ENCODE measurements at regions not wholly inside any gene's neighbourhood (a gene's known extent, or its start where the extent isn't known, plus 50 kb on each side); places are given as distances from the start of the nearest gene placed in this dataset.

DNA sequence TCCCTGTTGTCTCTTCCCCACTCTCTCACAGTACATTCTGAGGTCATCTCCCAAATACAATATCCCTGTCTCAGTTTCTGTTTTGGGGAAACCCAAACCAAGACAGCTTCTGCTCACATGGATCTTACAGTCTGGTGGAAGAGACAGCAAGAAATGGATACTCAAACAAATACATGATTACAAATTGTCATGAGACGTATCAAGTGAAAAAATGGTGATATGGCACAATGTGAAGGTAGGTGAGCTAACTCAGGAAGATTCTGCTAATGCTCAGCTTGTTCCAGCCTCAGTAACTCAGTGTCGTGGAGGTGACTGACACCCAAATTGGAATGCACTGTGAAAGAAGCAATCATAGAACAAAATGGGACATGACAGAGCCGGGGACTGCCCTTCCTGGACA lies 68.3 kb downstream of the CHST1 start:
- no peak for DNase-seq (ENCODE audit: low read depth, low spot score)

DNA sequence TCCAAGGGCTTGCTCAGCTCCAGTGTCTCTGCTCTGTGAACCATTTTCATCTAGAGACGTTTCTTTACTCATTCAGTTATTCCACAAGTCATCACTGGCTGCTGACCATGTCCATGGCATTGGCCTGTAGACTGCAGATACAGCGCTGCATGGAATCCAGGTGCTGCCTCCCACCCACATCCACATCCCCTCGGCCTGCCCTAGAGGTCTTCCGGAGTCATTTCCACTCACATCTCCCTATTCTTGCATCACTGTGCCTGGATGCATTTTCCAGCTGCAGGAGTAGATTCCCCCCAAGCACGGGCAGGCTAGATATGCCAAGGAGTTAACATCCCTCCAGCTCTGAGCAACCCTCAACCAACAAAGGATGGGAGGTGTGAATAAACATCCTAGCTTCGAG lies 68.9 kb downstream of the CHST1 start:
- DNase-seq (ENCODE audit: low read depth, low spot score) = no peak

DNA sequence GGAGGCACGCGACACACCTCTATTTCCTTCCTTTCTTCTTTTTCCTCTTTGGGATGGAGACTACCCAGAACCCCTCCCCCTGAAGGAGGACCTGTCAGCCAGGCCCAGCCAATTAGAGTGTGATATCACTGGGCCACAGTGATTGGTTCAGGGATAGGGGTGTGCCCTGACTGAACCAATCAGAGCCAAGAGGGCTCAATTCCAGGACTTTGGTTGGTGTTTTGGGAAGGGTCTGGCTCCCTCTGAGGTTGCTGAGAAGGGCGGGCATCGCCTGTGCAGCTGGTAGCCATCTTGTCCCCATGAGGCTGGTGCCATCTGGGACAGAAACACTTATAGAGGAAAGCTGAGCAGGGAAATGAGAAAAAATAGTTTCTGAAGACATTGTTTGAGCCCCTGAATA lies 71.4 kb downstream of the CHST1 start:
- DNase-seq (ENCODE audit: low read depth, low spot score) = no peak

DNA sequence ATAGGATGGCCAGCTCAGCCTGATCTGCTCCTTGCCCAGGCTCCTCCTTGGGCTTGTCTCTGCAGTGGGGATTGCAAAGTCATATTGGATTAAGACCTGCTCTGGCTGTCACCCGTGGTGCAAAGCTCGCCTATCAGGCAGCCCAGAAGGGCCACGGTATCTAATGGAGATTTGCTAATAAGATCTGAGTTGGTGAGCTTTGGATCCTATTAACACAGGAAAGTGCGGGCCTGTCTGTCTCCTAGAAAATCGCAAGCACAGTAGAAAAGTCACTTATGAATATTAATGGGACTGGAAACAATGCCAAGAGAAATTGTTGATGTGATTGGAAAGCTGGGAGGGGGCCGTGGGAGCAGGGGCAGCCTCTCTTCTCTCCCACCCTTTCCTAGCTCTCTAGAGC lies 72.8 kb downstream of the CHST1 start:
- DNase-seq (ENCODE audit: low read depth, low spot score) = no peak

DNA sequence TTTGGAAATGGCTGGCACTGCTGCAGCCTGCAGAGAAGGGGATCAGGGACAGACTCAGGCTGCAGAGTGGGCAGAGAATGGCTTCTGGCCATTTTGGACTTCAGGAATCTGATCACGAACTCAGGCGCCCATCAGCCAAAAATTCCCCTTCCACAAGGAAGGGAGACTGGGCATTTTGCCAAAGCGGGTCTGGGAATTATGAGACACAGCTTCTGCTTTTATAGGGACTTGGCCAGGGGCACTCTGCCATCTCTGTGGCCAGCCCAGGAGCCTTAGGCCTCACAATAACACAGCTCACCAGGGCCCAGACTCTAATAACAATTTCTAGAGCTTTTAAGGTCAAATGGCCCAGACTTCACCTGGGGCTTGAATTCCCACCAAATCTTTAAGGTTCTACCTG lies 74.7 kb downstream of the CHST1 start:
- DNase-seq (ENCODE audit: low read depth, low spot score) = no peak

DNA sequence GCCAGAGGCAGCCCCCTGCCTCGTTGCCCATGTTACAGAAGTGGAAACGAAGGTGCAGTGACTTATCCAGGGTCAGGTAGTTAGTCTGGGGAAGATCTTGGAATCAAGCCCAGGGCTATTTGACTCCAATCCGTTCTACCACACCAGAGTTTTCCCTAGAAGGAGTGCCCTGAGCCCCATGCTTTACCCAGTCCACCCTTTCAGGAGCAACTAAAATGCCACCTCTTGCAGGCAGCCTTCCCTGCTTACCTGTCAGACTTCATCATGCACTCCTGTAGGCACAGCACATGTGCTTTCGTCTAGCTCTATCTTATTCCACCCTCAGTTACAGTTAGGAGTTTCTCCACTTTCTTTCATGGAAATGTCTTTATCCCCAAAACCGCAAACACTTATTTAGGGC lies 80.2 kb downstream of the CHST1 start:
- no peak for DNase-seq (ENCODE audit: low read depth, low spot score)

DNA sequence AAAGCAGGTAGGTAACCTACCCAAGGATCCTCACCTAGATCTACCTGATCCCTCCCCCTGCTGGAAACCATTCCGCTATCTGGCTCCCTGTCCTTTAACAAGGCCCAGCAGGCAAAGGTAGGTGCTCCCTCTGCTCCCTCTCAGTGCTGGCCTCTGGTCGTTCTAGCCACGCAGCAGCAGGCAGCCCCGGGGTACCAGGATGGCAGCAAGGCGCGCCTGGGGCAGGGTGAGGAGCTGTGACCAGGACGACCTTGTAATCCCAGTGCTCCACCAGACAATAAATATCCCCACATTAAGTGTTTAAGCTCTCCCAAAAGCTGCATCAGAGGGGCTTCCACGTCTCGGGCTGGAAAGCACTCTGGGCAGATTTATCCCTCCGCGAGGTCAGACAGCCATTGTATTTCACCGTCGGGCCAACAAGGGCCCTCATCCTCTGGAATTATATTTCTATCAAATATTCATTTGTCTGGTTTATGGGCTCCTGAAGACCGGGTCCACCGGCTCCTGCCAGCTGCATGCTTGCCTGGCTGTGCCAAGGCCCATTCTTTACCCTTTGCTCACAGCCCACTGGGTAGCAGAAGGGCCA lies 81.3 kb downstream of the CHST1 start:
- DNase-seq (ENCODE audit: low read depth, low spot score) = no peak

DNA sequence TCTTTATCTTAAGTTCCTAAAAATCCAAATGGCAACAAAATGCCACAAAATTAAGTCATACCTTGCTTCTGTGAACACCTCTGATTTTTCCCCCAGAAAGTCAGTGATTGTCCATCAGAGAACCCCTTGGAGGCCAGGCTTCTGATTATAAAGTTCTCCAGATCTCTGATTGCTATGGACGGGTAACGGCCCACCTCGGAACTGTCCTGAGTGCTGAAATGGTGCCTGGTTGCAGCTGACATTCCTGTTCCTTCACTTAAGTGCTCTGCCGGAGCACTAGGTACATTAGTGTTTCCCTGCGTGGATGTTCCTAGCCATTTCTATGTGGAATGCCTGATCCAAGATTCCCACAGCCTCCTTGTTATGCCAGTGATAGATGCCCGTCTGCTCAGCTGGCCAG lies 85.0 kb downstream of the CHST1 start:
- DNase-seq (ENCODE audit: low read depth, low spot score) = no peak

DNA sequence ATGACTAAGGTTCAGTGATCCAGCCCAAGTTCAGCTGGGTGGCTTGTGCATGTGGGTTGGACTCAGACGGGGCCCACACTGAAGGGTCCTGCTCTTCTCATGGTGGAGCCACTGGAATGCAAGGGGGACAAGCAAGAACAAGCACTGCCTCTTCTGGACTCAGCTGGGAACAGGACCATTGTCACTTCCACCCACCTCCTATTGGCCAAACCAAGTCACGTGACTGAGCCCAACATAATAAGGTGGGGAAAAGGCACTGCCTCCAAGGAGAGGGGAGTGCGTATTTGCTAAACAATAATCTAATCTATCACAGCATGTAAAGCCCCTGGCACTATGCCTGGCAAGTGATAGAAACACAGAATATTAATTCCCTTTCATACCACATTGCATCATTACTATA lies 87.1 kb downstream of the CHST1 start:
- no peak for DNase-seq (ENCODE audit: low read depth, low spot score)

DNA sequence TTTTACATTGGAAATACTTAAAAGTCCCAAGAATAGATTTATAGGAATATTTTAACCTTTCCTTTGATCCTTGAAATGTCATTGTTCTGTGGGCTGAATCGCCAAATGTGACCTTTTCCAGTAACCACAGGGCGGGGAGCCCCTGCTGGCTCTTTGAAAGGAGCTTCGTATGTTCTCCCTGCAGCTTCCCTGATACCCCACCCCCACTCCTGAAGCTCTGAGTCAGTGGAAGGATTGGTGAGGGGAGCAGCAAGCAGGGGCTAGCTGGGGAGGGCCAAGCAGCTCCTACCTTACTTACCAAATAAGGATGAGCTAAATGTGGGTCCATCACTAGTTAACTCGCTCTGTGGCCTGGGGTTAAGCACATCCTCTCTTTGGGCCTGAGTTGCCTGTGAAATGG lies 87.7 kb downstream of the CHST1 start:
- no peak for DNase-seq (ENCODE audit: low read depth, low spot score)

DNA sequence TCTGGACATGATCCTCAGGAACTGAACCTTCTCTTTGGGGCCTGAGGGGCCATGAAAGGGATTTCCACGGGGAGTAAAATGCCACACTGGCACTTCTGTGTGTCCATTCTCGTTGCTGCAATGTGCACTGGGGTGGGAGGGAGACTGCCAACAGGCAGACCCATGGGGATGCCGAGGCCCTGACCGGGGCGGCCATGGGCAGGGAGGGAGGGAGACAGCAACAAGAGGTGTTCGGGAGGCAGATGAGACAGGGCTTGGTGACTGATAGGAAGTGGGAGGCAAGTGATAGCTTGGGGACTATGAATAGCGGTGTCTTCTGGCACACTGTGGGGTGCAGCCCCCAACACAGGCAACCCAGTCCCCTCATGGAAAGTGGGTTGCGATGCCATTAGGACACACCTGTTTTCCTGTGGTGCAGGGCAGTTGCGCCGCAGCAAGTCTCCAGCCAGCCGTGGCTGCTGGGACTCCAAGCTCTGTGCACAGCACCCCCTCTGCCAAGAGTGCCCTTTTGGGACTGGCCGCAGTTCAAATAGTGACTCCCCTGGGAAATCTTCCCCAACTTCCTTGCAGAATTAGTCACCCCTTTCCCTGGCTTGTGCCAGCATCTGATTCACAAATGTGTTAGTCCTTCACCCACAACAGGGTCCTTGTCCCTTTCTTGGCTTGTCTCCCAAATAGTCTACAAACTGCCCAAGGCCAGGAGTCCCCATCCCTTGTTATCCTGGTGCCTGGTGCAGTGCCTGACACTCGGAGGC lies 88.8 kb downstream of the CHST1 start:
- DNase-seq (ENCODE audit: low read depth, low spot score) = no peak

DNA sequence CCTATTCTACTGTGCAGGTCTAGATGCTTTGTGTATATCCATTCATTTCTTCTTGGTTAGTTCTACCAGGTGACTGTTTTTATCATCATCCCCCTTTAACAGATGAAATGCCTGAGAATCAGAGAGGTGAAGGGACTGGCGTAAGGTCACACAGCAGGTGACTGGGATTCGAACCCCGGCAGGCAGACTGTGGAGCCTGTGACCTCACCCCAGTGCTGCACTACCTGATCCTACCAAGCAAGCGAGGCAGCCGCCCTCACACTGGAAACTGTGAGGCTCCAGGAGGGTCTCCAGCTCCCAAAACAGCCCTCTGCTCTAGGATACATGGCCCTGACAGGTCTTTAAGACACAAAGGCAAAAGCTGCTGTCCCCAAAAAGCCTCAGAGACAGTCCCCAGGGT lies 91.7 kb downstream of the CHST1 start:
- DNase-seq (ENCODE audit: low read depth, low spot score) = no peak

DNA sequence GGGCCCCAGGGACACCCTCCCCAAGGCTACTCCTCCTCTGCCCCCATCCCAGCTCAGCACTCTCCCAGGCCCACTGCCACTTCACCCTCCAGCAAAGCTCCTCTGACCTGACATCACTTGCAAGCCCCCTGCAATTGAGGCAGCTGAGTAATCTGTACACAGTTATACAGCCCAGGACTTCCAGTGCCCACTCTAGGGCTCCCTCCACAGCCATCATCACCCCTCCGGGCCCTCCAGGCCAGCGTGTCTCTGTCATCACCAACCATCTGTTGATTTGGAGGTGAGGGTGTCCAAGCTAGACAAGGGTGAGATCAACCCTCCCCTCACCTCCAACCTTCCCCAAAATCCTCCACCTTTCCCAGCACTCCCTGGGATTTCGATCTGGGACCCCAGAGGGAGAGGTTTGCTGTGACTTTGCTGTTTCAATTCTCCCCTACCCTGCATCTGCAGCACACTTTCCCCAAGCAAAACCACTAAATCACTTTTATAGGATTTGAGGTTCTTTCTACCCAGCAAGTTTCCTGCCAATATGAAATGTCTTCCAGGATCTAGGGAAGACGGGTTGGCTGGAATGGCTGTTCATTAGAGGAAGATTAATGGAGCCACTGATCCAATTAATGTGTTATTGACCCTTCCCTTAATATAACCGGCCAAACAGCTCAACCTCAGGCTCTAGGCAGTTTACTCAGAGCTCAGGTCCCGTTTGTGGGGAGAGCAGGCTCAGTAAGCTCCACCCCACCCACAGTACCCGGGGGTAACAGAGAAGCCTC lies 92.9 kb downstream of the CHST1 start:
- DNase-seq (ENCODE audit: low read depth, low spot score) = no peak

DNA sequence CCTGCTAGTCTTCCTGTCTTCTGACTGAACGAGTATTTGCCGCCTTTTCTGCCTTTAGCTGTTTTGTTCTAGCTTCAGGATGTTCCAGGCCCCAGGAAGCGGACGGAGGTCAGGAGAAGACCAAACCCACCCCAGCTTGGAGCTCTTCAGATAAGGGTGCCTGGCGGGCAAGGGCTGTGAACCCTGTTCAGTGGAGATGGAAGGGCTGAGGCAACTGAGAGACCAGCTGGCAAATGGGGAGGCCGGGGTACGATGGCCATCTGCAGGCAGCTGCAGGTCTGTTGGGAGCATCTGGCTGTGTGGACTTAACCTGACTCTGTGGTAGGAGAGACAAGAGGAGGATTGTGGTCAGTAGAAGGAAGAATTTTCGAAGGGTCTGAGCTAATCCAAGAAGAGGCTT lies 95.6 kb downstream of the CHST1 start:
- DNase-seq (ENCODE audit: low read depth, low spot score) = no peak

DNA sequence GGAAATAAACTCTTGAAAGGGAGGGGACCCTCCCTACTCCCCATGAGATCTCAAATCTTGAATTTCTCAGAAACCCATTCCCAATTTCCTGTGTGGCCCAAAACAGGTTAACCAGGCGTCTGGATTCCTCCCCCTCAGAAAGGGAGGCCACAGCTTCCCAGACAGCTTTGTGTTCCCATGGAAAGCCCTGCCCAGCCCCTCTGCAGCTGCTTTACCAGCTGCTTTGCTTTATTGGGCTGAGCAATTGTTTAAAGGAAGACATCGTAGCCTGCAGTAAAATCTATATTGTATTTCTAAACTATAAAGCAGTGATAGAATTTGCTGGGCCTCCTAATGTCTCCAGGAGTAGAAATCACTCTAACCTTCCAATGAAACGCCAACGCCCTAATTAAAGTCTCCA lies 97.4 kb downstream of the CHST1 start:
- DNase-seq (ENCODE audit: low read depth, low spot score) = no peak

DNA sequence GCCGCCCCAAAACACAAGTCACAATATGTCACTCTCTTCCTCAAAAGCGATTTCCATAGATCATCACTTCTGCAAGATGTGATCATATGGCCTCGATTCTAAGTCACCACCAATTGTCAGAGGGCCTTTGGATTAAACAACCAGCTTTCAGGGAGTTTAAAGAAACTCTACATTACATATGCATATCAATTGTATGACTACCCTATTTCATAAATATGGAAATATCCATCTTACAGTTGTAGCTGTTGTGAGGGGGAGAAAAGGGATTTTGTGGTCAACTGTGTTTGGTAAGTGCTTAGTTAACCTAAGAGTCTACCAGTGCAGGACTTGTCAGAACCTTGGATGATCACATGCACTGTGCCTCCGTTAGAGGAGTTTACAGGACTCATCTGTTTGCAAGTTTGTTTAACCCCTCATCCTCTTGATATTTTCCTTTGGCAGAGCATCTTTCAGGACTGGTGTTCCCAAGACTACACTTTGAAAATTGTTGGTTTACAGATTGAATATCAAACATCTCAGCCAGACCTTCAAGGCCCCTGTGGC lies 99.9 kb downstream of the CHST1 start:
- DNase-seq (ENCODE audit: low read depth, low spot score) = no peak

DNA sequence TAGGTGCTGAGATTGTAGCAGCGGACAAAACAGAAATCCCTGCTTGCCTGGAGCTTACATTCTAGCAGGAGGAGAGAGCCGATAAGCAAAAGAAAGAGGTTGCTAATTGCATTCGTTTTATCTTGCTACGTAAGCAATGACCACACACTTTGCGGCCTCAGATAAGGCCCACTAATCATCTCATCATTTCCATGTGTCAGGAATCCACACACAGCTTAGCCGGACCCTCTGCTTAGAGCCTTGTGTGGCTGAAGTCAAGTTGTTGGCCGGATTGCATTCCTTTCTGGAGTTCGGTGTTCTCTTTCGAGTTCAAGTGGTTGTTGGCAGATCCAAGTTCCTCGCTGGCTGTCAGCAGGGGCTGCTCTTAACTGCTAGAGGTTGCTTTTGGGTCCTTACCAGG lies 101.6 kb downstream of the CHST1 start:
- no peak for DNase-seq (ENCODE audit: low read depth, low spot score)

DNA sequence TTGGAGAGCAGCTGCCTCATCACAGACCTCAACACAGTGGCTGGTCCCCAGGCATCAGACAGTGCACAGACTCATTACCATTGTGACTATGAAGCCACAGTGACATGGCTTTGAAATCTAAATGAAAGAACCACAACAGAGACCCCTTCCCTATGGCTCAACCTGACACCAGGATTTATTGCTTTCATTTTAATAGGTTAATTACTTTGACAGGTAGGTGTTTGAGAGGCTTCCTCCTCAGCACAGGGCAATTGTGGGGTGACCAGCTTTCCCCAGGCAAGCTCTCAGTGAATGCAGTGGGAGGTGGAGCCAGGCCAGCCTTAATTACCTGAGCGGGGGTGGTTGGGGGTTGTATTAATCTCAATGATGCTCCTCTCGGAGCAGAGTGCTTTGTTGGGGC lies 102.3 kb downstream of the CHST1 start:
- DNase-seq (ENCODE audit: low read depth, low spot score) = no peak

DNA sequence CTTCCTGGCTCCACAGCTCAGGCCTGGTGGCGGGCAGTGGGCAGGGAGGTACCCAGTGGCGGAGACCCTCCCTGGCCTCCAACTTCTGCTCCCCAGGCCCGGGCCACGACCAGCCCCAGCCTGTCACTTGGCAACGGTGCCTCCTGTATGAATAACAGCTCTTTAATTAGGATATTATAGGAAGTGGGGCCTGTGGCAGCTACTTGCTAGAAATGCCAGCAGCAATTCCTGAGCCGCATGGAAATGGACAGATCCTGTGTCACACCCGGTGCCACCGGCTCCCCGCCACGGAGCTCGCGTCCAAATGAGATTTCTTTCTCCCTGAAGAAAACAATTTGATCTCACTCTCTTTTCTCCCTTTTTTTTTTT lies 104.5 kb downstream of the CHST1 start:
- no peak for DNase-seq (ENCODE audit: low read depth, low spot score)

DNA sequence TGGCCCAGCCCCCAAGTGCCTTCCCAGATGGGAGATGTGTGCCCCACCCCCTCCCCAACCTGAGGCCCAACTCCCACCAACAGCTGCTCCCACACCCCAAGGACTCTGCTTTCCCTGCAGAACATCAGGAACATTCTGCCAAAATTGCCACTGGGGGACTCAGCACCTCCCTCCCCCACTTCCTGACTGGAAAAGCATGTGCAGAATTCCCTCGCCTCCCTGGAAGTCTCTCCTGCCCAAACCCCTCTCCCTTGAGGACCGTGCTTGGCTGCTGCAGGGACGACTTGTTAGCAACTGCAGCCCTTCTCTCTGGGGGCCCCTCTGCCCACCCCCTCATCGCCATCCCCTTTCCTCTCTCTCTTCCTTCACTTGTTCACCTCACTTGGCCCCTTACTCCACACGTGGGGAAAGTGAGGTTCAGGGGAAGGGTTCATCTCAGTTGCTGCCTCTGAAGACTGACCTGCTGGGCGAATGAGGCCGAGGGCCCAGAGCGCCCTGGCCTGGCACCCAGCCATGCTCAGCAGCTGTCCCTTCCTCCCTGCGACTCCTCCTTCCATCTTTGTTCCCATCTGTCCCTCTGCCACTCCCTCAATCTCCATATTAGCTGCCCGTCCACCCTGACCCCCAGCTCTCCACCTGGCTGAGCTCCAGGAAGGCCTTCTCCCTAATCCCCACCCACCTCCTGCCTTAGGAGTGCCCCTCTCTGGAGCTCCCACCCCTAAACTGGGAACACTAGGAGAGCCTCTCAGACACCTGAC lies 105.1 kb downstream of the CHST1 start:
- DNase-seq (ENCODE audit: low read depth, low spot score) = no peak

DNA sequence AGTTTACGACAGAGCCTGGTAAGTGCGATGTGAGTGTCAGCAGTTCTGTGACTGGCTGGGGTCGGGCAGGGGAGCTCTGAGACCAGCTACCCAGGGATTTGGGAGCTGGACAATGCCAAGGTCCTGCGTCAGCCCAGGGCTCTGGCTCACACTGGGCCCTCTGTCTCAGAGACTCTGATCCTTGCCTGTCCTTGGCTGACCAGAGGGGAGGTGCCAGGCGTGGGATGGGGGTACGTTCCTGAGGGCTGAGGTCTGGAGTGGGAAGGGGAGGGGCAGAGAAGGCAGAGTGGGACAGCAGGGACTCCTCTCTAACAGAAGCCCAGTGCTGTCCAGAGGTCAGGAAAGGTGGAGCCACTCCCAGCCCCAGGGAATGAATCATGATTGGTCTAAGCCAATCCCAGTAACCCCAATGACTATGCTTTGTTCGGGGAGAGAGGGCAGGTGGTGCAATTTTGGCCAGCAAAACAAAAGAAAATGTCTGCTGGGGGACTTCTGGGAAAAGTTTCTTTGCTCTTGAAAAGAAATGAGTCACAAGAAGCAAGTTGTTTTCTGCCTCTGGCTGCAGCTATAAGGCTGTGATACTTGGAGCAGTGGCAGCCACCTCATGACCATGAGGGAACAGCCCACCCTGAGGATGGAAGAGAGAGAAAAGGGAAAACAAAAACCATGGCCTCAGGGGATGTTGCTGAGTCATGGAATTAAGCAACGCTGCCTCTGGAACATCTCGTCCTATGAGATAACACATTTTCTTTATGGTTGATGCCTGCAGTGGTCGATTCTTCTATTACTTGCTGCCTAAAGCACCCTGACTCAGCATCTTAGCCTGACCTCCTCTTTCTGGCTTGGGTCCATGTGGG lies 108.3 kb downstream of the CHST1 start:
- DNase-seq (ENCODE audit: low read depth, low spot score) = no peak
